Ramos (cell line): ENCODE measurements at regions not wholly inside any gene's neighbourhood (a gene's known extent, or its start where the extent isn't known, plus 50 kb on each side); places are given as distances from the start of the nearest gene placed in this dataset.
"Not testable (repeated sequence)": the region's sequence is repeated elsewhere in the genome, so short reads cannot be mapped to it uniquely, and the experiment has no call there.

ENCODE experiments used
- in situ Hi-C: fragments of 300-500 bp; cut with MboI; formaldehyde crosslinking; loops from one replicate; pipeline ENCODE4 v1.14.3; 2022; ENCODE audit warnings: low sequenced_read_pairs; ENCODE audit not compliant: unreplicated experiment

DNA sequence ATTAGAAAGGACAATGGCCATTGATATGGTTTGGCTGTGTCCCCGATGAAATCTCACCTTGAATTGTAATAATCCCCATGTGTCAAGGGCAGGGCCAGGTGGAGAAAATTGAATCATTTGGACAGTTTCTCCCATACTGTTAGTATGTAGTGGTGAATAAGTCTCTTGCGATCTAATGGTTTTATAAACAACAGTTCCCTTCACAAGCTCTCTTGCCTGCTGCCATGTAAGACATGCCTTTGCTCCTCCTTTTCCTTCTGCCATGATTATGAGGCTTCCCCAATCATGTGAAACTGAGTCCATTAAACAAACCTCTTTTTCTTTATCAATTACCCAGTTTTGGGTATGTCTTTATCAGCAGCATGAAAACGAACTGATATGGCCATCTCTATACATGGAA is 302.7 kb downstream of the SFMBT2 start:
- in situ Hi-C loops: no loop called here

DNA sequence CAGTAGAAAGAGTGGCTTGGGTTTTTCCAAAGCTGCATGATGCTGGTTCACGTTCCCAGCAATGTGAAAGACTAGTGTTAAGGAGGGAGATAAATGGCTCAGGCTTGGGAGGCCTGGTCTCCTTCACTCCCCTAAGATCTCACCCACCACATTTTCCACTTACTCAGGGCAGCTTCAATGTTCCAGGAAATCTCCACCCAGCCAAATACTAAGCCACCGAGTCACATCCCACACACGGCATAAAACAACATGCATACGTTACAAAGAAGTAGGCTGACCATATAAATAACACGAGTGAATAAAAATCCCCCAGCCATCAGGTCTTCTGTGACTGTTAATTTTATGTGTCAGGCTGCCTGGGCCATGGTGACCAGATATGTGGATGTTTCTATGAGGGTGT is 303.5 kb downstream of the SFMBT2 start:
- in situ Hi-C loops: no loop called here

DNA sequence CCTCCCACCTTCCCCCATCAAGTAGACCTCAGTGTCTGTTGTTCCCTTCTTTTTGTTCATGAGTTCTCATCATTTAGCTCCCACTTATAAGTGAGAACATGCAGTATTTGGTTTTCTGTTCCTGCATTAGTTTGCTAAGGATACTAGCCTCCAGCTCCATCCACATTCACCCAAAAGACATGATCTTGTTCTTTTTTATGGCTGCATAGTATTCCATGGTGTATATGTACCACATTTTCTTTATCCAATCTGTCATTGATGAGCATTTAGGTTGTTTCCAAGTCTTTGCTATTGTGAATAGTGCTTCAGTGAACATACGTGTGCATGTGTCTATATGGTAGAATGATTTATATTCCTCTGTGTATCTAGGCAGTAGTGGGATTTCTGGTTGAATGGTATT is 306.5 kb downstream of the SFMBT2 start:
- in situ Hi-C loops: not testable (repeated sequence)

DNA sequence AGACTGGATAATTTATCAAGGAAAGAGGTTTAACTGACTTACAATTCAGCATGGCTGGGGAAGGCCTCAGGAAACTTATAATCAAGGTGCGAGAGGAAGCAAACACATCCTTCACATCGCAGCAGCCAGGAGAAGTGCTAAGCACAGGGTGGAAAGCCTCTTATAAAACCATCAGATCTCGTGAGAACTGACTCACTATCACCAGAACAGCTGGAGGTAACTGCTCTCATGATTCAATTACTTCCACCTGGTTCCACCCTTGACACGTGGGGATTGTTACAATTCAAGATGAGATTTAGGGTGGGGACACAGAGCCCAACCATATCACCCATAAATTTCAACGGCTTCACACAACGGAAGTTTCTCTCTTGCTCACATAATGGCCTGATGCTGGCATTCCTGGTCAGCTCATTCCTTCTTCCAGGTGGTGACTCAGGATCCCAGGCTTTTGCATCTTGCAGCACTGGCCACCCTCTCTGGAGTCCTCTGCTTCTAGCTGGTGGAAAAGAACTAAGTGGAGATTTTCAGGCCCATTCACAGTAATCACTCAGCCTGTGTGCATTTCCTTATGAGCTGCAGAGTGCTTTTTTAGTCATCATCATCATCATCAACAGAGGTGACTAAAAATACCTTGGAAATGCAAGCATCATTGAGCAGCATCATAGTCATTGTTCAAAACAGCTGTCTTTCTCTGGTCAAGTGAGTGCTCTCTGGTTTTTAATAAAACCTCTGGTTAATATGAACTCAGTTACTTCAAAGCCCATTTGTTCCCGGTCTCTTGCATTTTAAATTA is 308.1 kb downstream of the SFMBT2 start:
- in situ Hi-C loops: no loop called here

DNA sequence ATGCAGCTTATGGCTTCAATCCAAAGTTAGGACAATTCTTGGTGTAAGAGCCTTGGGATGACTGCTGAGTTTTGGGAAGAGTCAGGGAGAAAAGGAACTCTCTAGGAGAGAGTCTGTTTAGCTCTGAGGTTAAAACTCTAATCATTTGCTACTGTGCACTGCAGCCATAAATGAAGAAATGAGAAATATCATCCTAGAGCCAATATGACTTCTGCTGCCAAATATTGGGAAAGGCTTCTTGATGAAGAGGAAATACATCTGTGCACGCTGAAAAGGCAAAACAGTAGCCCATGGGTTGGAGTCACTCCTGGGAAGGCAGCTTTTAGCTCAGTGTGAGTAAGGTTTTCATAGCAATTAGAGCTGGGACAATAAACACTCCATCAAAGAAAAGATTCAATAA is 308.8 kb downstream of the SFMBT2 start:
- in situ Hi-C loops: no loop called here

DNA sequence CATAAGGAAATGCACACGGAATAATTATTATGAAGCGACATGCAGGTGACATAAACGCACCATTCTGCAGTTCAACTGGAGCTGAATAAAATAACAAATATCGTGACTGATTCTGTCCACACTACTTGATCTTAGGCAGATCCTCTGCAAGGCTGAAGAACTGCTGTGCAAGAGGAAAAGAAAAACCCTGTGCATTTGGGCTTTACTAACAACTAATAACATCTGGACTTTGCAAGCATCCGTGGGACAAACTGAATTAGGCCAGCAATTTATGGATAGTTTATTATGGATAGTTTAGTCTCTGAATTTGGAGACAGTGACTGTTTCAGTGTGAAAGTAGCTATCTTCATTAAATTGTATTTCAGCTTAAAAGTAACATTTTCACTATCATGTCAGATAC is 309.4 kb downstream of the SFMBT2 start:
- in situ Hi-C loops: no loop called here

DNA sequence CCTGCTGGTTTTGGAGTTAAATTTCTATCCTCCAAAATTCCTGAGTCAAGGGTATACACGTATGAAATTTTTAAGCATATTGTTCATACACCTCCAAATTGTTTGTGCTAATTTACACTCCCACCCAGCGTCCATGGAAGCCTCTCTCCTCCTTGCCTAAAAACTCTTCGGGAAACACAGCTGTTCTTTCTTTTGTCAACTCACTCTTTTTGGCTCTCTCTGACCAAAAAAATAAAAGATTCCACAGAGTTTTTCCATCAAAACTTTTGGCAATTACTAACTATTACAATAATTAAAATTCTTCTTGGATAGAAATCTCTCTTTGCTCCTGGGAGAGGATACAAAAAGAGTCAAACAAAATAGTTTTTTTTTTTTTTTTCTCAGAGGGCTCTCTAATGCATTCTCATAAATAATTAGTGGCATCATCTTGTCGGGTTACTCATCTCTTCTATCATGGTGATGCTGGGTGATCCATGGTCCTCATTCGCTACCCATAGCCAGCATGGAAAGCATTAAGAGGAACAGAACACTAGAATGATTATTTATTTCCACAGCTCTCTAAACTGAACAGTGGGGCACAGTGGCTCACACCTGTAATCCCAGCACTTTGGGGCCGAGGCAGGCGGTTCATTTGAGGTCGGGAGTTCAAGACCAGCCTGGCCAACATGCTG is 310.7 kb downstream of the SFMBT2 start:
- in situ Hi-C loops: no loop called here

DNA sequence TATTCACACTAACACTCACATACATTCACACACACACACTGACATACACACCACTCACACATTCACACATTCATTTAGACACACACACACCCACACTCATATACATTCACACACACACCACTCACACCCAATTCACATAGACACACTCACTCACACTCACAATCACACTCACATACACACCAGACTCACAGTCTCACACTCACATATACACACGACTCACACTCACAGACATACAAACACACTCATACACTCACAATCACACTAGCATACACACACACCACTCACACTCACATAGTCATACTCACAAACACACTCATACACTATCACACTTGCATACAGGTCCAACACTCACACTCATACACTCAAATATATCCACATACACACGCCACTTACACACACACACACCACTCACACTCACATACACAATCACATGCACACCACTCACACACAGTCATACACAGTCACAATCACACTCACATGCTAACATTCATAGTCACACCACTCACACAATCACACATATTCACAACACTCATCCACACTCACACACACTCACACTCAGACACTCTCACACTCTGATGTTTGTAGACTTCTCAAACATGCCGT is 312.6 kb downstream of the SFMBT2 start:
- in situ Hi-C loops: no loop called here

DNA sequence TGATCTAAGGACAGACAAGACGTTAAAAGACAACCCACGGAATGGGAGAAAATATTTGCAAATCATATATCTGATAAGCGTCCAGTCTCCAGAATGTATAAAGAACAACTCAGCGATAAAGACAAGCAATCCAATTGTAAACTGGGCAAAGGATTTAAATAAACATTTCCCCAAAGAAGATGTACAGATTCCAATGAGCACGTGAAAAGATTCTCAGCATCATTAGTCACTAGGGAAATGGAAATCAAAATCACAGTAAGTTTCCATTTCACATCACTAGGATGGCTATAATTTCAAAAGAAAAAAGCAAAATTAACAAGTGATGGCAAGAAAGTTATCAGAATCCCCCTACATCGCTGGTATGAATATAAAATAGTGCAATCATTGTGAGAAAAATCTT is 316.1 kb downstream of the SFMBT2 start:
- in situ Hi-C loops: no loop called here

DNA sequence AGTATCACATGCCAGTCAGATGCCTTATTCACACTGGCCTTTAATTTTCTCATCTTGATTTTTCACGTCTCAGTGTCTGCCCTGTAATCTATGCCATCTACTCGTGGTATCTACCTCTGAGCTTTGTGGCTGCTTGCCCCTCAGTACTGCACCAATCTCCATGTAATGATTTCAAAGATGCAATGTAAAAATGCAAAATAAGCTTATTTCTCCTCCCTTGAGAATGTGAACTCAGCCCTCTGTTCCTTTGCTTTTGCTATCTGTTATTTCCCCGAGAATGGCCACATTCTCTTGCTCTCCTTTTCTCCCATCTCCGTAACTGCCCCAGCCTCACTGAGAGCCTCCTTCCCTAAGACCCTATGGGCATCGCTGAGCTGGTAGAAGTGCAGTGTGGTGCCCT is 317.5 kb downstream of the SFMBT2 start:
- in situ Hi-C loops: no loop called here

DNA sequence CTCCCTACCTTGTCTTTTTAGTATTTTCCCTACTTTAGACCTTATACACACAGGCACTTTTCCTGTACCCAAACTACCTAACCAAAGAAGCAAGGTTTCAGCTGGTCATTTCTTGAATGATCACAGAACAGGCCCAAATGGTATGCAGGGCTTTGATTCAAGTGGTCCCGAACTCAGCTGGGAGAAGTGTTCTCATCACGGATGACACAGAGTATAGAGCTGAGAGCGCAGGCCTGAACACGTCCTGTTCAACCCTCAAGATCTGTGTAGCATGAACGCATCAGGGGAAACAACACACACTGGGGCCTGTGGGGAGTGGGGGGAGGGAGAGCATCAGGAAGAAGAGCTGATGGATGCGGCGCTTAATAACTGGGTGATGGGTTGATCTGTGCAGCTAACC is 318.2 kb downstream of the SFMBT2 start:
- in situ Hi-C loops: no loop called here

DNA sequence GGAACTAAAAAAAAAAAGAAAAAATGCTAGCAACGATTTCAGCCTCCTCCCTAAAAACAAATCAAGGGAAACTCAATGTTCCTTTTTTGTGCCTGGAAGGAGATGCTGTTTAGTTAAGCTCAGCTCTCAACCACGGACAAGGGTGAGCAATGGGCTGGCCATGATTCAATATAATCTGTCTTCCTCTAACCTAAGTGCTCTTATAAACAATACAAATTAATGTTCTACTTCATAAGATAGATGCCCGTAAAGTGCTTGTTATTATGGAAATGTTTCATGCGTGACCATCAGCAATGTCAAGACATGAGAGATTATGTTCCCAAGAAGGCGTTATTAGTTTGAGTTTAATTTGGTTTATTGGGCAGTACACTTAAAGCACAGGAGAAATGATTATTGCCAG is 320.3 kb downstream of the SFMBT2 start:
- in situ Hi-C loops: no loop called here

DNA sequence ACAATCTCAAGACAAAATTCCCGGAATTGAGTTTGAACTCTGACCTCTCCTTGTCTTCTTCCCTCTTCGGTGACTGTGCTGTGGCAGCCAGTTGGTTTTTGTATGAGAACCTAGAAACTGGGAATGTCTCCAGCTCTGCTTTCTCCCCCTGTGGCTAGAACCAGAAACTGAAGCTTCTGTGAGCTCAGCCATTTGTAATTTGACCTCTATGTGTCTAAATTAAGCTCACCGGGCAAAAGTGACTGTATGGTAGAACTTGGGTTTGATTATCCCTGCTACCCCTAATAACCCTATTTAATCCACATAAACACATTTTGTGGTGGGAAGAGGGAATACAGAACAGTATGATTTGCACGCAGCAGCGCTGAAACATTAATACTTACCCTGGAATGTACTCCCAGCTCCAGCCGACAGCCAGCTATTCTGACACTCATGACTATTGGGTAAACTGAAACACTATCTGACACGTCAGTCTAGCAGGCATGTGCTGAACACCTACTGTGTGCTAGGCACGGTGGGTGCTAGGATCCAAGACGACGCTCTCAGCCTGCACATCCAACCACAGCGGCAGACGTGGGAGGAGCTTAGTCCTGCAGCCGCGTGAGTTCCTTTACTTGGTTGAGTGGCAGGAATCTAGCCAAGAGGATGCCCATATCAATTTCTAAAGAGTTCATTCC is 324.8 kb downstream of the SFMBT2 start:
- in situ Hi-C loops: no loop called here

DNA sequence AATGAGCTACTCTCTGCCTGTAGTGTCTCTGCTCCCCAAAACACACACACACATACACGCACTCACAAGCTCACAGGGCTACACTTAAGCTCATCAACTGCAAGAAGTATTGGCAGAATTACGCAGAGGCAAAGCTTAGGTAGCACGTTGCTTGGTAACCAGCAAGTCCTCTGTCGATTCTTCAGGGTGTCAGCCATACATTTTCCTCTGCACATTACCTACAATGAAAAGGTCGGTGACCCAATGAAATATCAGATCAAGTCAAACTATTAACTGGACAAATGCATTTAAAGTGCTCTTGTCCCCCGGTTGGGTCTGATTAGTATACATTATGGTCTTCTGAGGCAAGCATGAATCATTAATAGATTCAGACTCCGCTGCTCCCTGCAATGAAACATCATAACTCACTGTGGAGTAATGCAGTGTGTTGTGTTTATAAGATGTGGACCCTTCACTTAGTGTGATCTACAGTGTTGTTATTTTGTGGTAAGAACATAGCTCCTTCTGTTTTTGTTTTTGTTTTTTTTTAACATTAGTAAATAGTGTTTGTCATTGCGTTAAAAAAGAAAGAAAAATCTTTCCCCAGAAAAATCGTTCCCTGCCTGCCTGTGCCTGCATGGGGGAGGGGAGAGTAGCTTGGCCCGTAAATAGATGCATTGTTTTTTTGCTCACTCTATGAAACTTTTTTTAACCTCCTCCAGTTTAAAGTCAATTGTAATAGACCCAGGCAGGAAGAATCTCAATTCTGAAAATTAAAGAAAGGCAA is 325.5 kb downstream of the SFMBT2 start:
- in situ Hi-C loops: no loop called here

DNA sequence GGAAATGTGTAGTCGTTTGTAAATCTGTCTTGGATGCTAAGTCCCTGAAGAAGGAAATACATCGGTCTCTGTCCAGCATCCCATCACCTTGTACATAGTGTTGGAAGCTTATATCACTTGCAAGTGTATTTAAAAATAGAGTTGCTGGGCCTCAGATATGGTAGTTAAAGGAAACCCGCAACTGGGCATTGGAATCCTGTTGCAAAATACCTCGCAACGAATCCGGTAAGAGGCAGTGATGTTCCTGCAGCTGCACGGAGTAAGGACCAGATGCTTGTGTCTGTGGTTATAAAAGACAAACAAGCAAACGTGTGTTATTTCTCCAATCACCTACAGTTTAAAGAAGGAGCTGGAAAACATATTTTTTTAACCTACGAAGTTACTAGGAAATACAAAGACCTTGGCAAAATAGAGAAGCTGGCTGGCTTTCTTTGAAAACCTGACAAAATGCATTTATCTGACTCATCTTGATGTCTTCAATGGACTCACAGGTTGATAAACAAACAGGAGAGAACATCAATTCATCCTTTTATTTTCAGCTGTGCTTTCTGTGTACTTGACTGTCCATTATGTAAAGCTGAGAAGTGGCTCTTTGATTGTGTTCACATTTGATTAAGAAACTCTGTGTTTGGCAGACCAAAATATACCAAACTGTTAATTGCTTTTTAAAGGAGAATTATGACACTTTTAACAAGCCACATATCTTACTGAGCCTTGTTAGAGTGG is 326.4 kb downstream of the SFMBT2 start:
- in situ Hi-C loops: no loop called here

DNA sequence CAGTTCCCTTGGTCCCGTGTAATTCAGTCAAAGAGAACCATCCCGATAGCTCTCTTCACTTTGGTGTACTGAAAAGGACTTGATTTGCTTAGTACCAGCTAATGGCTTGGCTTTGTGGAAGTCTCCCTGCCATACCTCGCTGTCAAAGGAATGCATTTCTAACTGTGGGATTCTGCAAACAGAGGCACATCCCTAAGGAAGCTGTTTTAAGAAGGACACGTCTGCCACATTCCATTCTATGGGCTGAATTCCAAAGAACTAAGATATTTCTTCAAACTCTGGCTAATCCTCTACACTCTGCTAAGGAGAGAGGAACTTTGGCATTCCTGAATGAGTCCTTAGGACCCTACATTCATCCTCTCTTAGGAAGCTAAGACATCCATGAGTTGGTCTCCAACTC is 327.9 kb downstream of the SFMBT2 start:
- in situ Hi-C loops: no loop called here

DNA sequence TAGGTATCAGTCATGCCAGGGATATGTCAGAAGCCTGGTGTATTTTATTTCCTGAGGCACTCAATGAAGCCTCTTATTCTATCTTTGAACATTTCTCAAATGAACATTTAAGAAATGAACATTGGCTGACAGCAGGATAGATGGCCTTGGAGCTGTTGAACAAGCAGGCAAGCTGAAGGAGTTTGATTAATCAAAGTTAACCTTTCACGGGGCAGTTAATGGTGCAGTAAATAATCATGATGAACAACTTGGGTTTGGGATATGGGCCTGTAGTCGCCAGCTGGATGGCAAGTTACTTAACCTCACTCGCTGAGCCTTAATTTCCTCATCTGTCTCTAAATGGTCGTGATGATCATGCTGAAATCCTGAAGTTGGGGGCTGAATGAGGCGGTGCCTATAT is 333.0 kb downstream of the SFMBT2 start:
- in situ Hi-C loops: no loop called here

DNA sequence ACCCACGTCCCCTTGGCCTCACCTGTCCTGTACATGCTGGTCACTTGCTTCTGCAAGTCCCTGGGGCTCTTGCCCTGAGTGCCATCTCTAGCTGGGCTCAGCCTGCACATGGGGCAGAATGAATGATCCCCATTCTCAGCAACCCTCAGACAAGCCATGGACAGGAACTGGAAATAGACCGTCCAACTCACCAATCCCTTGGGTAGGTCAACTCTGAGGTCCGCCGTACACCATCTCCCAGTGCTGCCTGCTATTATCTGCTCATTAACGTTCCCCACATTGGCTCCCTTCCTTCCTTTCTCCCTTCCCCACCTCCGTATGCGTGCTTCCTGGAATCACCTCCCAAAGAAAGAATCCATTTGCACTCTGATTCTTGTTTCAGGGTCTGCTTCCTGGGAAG is 335.0 kb downstream of the SFMBT2 start:
- in situ Hi-C loops: no loop called here

DNA sequence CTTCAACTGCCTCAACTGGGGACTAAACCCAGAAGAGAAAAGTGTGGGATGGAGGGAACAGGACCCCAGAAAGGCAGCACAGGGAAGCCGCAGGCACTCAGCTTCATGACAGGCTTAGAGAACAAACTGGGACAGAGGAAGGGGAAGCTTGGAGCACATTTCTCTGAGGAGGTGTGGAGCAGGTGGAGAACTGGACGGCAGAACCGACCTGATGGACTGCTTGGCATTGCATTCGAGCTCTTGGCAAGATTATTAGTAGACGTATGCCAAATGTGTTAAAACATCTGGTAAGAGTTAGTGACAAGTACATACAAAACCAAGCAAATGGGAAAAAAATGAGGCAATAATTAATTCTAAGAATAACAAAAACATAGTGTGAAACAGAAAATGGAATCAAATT is 335.7 kb downstream of the SFMBT2 start:
- in situ Hi-C loops: no loop called here

DNA sequence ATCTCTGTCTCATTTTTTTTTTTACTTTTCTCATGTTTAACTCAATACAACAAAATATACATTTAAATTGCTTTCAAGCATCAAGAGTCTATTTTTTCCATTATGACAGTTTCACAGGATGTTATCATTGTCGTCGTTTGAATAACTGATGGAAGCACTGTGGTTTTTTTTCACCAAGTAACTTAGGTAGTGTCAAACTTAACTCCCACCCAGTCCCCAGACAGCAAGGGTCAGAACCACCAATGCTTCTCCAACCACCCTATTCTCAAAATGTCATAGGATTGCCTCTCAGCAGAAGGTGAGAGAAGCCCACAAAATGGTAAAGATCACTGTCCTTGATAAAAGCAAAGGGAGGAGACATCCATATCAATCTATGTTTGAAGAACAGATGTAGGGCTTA is 339.4 kb downstream of the SFMBT2 start:
- in situ Hi-C loops: no loop called here
